Activated CD4-positive, alpha-beta T cell treated with anti-CD3 and anti-CD28 coated beads, Interleukin-10, Interleukin-2, amounts not matched to agents 100 ng/mL and 50 ng/mL, durations not matched to agents 16 hours and 8 hours (primary cell): ENCODE measurements at regions not wholly inside any gene's neighbourhood (a gene's known extent, or its start where the extent isn't known, plus 50 kb on each side); places are given as distances from the start of the nearest gene placed in this dataset.

ENCODE experiments used
- DNase-seq: peaks from one replicate; pipeline ENCODE4 v3.0.0-alpha.2; 2020

- no peak for DNase-seq
Observed at GRCh38 chr7:32137059-32137458, 66.9 kb upstream of the PDE1C start.

- no peak for DNase-seq
Observed at GRCh38 chr7:32131091-32131490, 60.9 kb upstream of the PDE1C start.

GRCh38 chr7:32126843-32127242 is 56.6 kb upstream of the PDE1C start:
- DNase-seq, result no peak
